GM21367 (cell line): ENCODE measurements at regions not wholly inside any gene's neighbourhood (a gene's known extent, or its start where the extent isn't known, plus 50 kb on each side); places are given as distances from the start of the nearest gene placed in this dataset.
A peak's percentile ranks its signal among the peaks of the same experiment; 100 is the strongest.
"Not testable (repeated sequence)": the region's sequence is repeated elsewhere in the genome, so short reads cannot be mapped to it uniquely, and the experiment has no call there.

Source experiments
- ATAC-seq: cut with Tn5 transposase; IDR thresholded peaks from one replicate; pipeline ENCODE4 v1.9.1; 2021; ENCODE audit not compliant: unreplicated experiment

- ATAC-seq, result no peak
Measured at GRCh38 chr1:229164836-229165735, 105.8 kb upstream of the RAB4A start.

DNA sequence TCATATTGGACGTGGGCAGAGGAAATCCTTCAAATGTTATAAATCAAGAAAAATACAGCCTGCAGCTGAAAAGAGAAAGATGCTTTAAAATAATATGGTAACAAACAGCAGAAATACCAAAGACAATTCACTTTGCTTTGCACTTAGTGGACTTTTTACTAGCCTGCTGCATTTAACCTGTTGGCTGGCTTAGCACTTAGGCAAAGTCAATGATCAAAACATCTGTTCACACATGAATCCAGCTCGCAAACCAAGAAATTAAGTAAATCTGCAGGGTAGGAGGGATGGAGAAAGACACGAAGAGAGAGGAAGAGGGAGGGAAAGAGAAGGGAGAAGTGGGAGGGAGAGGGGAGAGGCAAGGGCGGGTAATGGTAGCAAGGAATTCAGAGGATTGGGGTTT is 103.6 kb upstream of the RAB4A start:
- no peak for ATAC-seq

DNA sequence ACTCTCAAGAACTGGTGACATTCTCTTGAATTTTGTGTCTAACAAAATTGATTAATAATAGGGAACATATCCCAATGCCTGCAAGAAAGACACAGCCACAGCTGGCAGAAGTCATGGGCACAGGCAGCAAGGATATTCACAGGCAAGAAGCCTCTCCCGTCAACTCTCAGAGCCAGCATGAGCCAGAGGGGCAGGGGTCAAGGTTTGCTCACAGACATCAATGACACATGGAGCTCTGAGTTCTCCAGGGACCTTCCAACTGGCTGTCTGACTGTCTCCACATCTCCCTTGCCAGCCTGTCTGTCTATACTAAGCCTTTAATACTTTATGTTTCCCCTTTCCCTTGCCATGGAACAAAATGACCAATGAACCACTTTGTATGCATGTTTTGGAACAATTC is 101.5 kb upstream of the RAB4A start:
- no peak for ATAC-seq

DNA sequence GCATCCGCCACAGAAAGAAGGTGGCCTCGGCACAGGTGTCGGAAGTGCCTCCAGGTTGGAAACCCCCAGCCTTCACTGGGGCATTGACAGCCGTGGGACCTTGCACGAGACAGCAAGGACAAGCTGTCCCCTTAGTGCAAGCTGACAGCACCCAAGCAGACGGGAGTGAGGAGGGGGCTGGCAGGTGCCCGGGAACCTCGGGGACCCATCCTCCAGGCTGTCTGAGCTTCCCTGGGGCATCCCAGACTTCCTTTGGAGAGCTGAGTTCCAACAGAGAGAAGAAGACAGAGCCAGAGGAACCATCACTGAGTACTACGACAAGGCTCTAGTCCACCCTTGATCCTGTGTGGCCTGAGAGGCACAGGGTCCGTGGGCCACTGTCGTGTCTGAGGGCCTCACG is 100.6 kb upstream of the RAB4A start:
- no peak for ATAC-seq

DNA sequence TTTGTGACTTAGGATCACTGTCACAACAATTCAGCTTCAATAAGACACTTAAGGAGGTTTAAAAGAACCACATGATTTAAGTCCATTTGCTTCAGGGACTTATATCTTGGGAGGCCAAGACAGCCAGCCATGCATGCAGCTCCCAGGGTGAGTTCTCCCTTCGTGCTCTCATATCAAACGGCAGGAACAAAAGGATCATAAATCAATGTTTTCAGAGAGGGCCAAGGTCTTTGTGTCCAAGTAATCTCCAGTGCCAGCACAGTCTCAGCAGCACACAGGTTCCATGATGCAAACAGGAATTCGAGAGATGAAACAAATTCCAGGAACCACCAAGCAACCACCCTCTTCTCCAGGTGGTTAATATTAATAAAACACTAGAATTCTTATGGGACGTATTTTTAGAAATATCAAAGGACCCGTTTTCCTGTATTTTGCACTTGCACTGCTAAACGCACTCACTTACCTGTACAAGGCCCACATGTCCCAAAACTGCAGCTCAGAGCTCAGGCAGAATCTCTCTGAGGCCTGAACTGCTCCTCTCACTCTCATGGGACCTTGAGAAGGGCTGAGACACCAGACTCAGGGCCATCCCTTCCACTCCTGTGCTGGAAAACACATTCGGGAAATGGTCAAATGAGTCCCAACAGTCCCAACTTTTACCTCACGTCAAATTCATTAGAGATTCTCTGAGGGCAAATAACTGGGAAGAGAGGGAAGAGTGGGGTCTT is 100.0 kb upstream of the RAB4A start:
- ATAC-seq, result no peak

DNA sequence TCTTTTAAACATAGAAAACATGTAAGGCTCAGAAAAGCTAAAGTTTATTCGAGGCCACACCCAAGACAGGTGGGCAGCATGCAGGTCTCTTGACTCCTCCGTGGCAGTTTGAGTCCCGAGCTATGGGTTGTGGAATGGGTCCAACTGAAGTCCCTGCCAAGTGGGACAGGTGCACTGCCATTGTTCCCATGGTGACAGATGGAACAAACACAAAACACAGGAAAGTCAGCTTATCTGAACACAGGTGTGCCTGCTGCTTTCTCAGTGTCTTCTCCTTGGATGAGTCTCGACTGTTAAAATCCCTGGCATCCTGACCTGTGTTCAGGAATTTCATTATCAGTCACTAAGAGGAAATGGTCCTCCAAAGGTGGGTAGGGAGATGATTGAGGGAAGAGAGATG is 99.0 kb upstream of the RAB4A start:
- ATAC-seq, result no peak

GRCh38 chr1:229173491-229174476 is 97.1 kb upstream of the RAB4A start:
- ATAC-seq, result not testable (repeated sequence)

GRCh38 chr1:229175297-229175696 is 95.6 kb upstream of the RAB4A start:
- not testable (repeated sequence) for ATAC-seq

DNA sequence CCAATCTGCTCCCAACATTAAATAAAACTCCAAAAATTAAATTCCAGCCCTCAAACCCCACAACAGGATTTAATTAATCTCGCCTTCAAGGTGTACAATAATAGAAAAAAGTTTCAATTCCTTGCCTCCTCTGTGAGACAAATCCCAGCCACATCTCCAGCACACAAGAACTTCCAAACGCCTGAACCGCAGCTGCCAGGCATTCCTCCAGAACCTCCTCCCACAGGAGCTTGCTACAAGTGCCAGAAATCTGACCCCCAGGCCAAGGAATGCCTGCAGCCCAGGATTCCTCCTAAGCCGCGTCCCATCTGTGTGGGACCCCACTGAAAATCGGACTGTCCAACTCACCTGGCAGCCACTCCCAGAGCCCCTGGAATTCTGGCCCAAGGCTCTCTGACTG is 94.5 kb upstream of the RAB4A start:
- ATAC-seq, result not testable (repeated sequence)

GRCh38 chr1:229180161-229180560 is 90.8 kb upstream of the RAB4A start:
- ATAC-seq, result no peak

- ATAC-seq, result no peak
Measured at GRCh38 chr1:229181419-229181818, 89.5 kb upstream of the RAB4A start.

DNA sequence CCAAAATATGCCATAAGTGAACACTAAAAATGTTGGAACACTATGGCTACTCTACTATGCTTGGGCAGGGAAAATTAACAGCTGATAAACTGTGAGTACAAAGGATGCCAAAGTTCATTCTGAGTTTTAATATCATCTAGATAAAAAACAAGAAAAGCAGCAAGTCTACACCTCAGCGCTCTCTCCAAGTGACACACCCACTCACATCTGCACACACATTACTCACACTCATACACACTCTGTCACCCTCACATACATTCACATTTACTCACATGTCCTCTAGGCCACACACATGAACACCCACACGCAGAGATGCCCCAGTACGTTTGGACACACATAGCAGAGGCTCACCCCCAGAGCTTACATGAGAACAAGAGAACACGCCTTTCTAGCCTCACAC is 87.3 kb upstream of the RAB4A start:
- ATAC-seq, result no peak

DNA sequence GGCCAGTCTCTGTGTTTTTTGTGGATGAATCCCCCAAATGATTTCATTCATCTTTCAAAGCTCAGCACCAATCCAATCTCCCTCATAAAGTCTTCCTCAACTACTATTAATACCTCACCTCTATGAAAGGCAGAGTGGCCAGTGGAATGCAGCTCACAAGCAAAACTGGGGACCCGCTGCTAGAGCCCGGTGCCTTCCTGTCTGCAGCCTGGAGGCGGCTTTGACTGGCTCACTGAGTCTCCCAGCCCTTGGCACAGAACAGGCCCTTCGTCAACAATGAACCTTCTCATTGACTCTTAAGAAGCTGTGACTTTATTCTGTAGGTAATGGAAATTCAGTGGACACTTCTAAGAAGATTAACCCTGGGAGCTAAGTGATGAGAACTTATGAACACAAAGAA is 86.8 kb upstream of the RAB4A start:
- ATAC-seq, result no peak

DNA sequence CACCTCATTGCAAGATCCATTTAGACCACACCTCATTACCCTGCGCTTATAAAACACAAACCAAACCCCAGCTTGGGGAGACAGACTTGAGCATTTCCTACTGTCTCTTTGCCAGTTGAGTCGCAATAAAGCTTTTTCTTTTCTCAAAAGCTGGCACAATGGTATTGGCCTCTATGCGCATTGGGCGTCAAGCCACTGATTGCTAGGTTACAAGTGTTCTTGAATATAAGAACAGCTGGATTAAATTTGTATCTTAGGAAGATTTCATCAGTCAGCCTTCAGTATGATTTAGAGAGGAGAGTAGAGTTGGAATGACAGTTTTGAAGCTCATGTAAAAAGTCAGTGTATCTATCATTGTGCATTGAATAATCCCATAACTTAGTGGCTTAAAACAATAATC is 84.9 kb upstream of the RAB4A start:
- ATAC-seq, result no peak

- peak; percentile 93 for ATAC-seq
Measured at GRCh38 chr1:229186373-229187056, 84.4 kb upstream of the RAB4A start.

DNA sequence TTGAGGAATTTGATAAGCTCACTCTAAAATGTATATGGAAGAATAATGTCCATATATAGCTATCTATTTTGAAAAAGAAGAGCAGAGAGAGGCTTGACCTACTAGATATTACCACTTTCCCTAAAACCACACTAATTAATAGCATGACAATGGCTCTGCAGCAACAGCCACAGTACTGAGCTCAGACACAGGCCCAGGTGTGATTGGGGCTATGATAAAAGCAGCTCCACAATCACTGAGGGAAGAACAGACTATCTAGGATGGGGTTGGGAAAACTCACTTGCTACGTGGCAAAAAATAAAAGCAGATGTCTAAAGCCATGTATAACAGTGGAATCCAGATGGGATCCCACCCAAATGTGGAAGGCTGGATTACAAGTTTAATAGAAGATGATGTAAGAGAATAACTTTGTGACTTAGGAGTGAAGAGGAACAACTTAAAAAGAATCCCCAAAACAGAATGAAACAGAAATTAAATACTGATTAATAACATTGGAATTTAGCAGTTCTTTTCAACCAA is 80.8 kb upstream of the RAB4A start:
- ATAC-seq, result no peak

- no peak for ATAC-seq
Measured at GRCh38 chr1:229191066-229191674, 79.7 kb upstream of the RAB4A start.

DNA sequence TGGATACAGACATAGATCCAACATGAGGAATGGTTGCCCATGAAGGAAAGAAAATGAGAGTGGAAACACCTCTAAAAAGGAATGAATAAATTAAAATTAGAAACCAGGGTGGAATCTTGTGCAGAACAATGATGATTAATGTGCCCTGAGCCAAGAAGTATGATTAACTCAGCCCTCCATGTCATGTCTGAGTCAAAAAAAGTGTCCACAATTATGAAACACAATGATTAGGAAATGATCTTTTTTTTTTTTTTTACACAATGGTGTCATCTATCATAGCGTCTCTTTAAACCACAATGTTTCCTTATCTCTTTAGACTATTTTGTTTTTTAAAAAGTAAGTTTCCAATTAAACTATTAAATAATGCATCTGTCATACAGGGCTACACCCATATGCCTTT is 78.9 kb upstream of the RAB4A start:
- ATAC-seq, result no peak

GRCh38 chr1:229192853-229193252 is 78.1 kb upstream of the RAB4A start:
- no peak for ATAC-seq

GRCh38 chr1:229194096-229194495 is 76.8 kb upstream of the RAB4A start:
- ATAC-seq, result no peak
